IMR-90 (cell line): ENCODE measurements at regions not wholly inside any gene's neighbourhood (a gene's known extent, or its start where the extent isn't known, plus 50 kb on each side); places are given as distances from the start of the nearest gene placed in this dataset.

Experiments used
- ATAC-seq: fragments of 200-7000 bp; cut with Tn5 transposase; 2 replicates; pipeline ENCODE4 v1.9.1; 2020; ENCODE audit warnings: low read depth, mild to moderate bottlenecking, moderate library complexity
- BruUV-seq: library from RNA; stranded (reverse); fragments of 400-500 nt; replicated peaks from 2 replicates; lab custom pipeline; 2021; lab: Mats Ljungman, UMichigan
- CTCF ChIA-PET: fragments of 300-600 bp; formaldehyde crosslinking; extraction: SDS; loops from one replicate; lab custom pipeline; 2021; ENCODE audit warnings: antibody characterized with exemption; lab: Yijun Ruan, JAX
- POLR2A ChIA-PET: fragments of 300-600 bp; sonication (Branson Sonifier 250); formaldehyde crosslinking; loops from one replicate; lab custom pipeline; 2022; ENCODE audit warnings: antibody characterized with exemption; ENCODE audit not compliant: unreplicated experiment; lab: Charles Lee
- DNase-seq: peaks from one replicate; pipeline ENCODE4 v3.0.0; 2013
- H2AFZ ChIP-seq: replicated peaks from 2 replicates; pipeline ENCODE3; 2013; ENCODE audit warnings: low read length, mild to moderate bottlenecking; ENCODE audit not compliant: poor library complexity
- H2AK5ac ChIP-seq: 2 replicates; pipeline ENCODE4 v1.6.1; 2013; ENCODE audit warnings: low read depth, low read length, inconsistent platforms
- H2AK9ac ChIP-seq: replicated peaks from 2 replicates; pipeline ENCODE3; 2013; ENCODE audit warnings: mild to moderate bottlenecking, low read depth, low read length, moderate library complexity; ENCODE audit not compliant: poor library complexity
- H2BK120ac ChIP-seq: 2 replicates; pipeline ENCODE4 v1.6.1; 2013; ENCODE audit warnings: low read depth, low read length, inconsistent platforms
- H2BK15ac ChIP-seq: 3 replicates; pipeline ENCODE4 v1.6.1; 2013; ENCODE audit warnings: low read depth, low read length, inconsistent platforms
- H2BK20ac ChIP-seq: 2 replicates; pipeline ENCODE4 v1.6.1; 2013; ENCODE audit warnings: low read depth, mild to moderate bottlenecking, inconsistent platforms, low read length, moderate library complexity
- H2BK5ac ChIP-seq: 2 replicates; pipeline ENCODE4 v1.6.1; 2013; ENCODE audit warnings: mild to moderate bottlenecking, low read depth, low read length, inconsistent platforms; ENCODE audit not compliant: poor library complexity, severe bottlenecking
- H3K14ac ChIP-seq: replicated peaks from 2 replicates; pipeline ENCODE4 v1.6.1; 2013; ENCODE audit warnings: low read depth, low read length, inconsistent platforms
- H3K18ac ChIP-seq: 2 replicates; pipeline ENCODE4 v1.6.1; 2013; ENCODE audit warnings: low read depth, low read length, control low read depth
- H3K23ac ChIP-seq: 2 replicates; pipeline ENCODE4 v1.6.1; 2013; ENCODE audit warnings: low read depth, low read length, inconsistent platforms
- H3K27ac ChIP-seq: 2 replicates; pipeline ENCODE4 v1.5.1; 2013; ENCODE audit warnings: mild to moderate bottlenecking, control low read depth, low read length; ENCODE audit not compliant: insufficient read depth
- H3K27me3 ChIP-seq: 2 replicates; pipeline ENCODE4 v1.6.1; 2013; ENCODE audit warnings: low read length; ENCODE audit not compliant: control insufficient read depth, insufficient read depth
- H3K36me3 ChIP-seq: 2 replicates; pipeline ENCODE4 v1.6.1; 2013; ENCODE audit warnings: low read length, mixed read lengths; ENCODE audit not compliant: control insufficient read depth, insufficient read depth
- H3K4ac ChIP-seq: 2 replicates; pipeline ENCODE4 v1.6.1; 2013; ENCODE audit warnings: low read depth, low read length, inconsistent platforms
- H3K4me1 ChIP-seq: 2 replicates; pipeline ENCODE4 v1.6.1; 2013; ENCODE audit warnings: low read length, mixed read lengths; ENCODE audit not compliant: control insufficient read depth, insufficient read depth
- H3K4me2 ChIP-seq: 2 replicates; pipeline ENCODE4 v1.6.1; 2013; ENCODE audit warnings: low read depth, mild to moderate bottlenecking, control low read depth, low read length, moderate library complexity
- H3K4me3 ChIP-seq: 2 replicates; pipeline ENCODE4 v1.5.1; 2013; ENCODE audit warnings: low read depth, mild to moderate bottlenecking, control low read depth, low read length, moderate library complexity; ENCODE audit not compliant: insufficient read depth
- H3K56ac ChIP-seq: 2 replicates; pipeline ENCODE4 v1.6.1; 2013; ENCODE audit warnings: low read length, inconsistent platforms; ENCODE audit not compliant: insufficient read depth; ENCODE audit errors: extremely low read depth
- H3K79me1 ChIP-seq, 2 experiments: 2 replicates each; pipeline ENCODE4 v1.6.1; 2013; ENCODE audit warnings: low read length in 2 of 2, inconsistent platforms in 1 of 2, low read depth in 1 of 2
- H3K9ac ChIP-seq: 2 replicates; pipeline ENCODE4 v1.6.1; 2013; ENCODE audit warnings: low read depth, low read length, control low read depth
- H3K9me1 ChIP-seq: 2 replicates; pipeline ENCODE4 v1.6.1; 2013; ENCODE audit warnings: low read length, inconsistent platforms; ENCODE audit not compliant: insufficient read depth
- H3K9me3 ChIP-seq: 2 replicates; pipeline ENCODE4 v1.6.1; 2013; ENCODE audit warnings: low read length; ENCODE audit not compliant: control insufficient read depth, insufficient read depth
- H4K20me1 ChIP-seq: 2 replicates; pipeline ENCODE4 v1.6.1; 2013; ENCODE audit warnings: low read length, inconsistent platforms; ENCODE audit not compliant: insufficient read depth
- H4K5ac ChIP-seq: 2 replicates; pipeline ENCODE4 v1.6.1; 2013; ENCODE audit warnings: mild to moderate bottlenecking, low read depth, low read length, control low read depth
- H4K8ac ChIP-seq, 2 experiments: 2 replicates each; pipeline ENCODE4 v1.6.1; 2013; ENCODE audit warnings: low read depth in 2 of 2, low read length in 2 of 2, control low read depth in 1 of 2, inconsistent platforms in 1 of 2
- H4K91ac ChIP-seq: 2 replicates; pipeline ENCODE4 v1.6.1; 2013; ENCODE audit warnings: low read depth, low read length, inconsistent platforms; ENCODE audit not compliant: insufficient read depth
- BHLHE40 ChIP-seq: fragments of 150-350 bp; IDR thresholded peaks from 2 replicates; pipeline ENCODE4 v1.6.1; 2016; ENCODE audit warnings: mild to moderate bottlenecking, low read depth, low read length
- CEBPB ChIP-seq: IDR thresholded peaks from 2 replicates; pipeline ENCODE4 v1.6.1; 2012; ENCODE audit warnings: low read depth, low read length, improper control_type of control experiment
- CHD1 ChIP-seq: IDR thresholded peaks from 2 replicates; pipeline ENCODE4 v1.6.1; 2012; ENCODE audit warnings: low read depth, low read length, improper control_type of control experiment
- CTCF ChIP-seq: conservative IDR thresholded peaks from 2 replicates; pipeline ENCODE4 v1.5.1; 2012; ENCODE audit warnings: mild to moderate bottlenecking, low read depth, low read length, improper control_type of control experiment
- ELK1 ChIP-seq: fragments of 150-350 bp; IDR thresholded peaks from 2 replicates; pipeline ENCODE4 v1.6.1; 2016; ENCODE audit warnings: low read depth, mild to moderate bottlenecking, low read length, moderate library complexity, borderline replicate concordance
- MXI1 ChIP-seq: IDR thresholded peaks from 2 replicates; pipeline ENCODE4 v1.6.1; 2012; ENCODE audit warnings: low read depth, mild to moderate bottlenecking, low read length, moderate library complexity, borderline replicate concordance
- NFE2L2 ChIP-seq: fragments of 150-350 bp; IDR thresholded peaks from 2 replicates; pipeline ENCODE4 v1.6.1; 2016; ENCODE audit warnings: low read depth, mild to moderate bottlenecking, low read length
- POLR2A ChIP-seq: IDR thresholded peaks from 2 replicates; pipeline ENCODE4 v1.6.1; 2012; ENCODE audit warnings: mild to moderate bottlenecking, low read depth, low read length
- RAD21 ChIP-seq: IDR thresholded peaks from 2 replicates; pipeline ENCODE4 v1.6.1; 2012; ENCODE audit warnings: low read length, improper control_type of control experiment
- RFX5 ChIP-seq: IDR thresholded peaks from 2 replicates; pipeline ENCODE4 v1.8.0; 2012; ENCODE audit warnings: low read depth, mild to moderate bottlenecking, low read length, moderate library complexity
- WGBS, 2 experiments: methylation state at CpG; one replicate each; pipeline versions ENCODE4 v1.1.5 to v1.1.7; 2013; ENCODE audit warnings: missing lambda C conversion rate in 2 of 2; ENCODE audit not compliant: insufficient read length in 1 of 2; ENCODE audit errors: extremely low coverage in 2 of 2; 5-methylcytosine and 5-hydroxymethylcytosine counted together
- dilution Hi-C: fragments of 300-500 bp; cut with HindIII; formaldehyde crosslinking; loops from one replicate; pipeline ENCODE4 v1.14.3; 2018; ENCODE audit warnings: low sequenced_read_pairs; ENCODE audit not compliant: unreplicated experiment
- in situ Hi-C: fragments of 300-500 bp; cut with MboI; formaldehyde crosslinking; loops from 3 replicates; pipeline ENCODE4 v1.14.3; 2019; ENCODE audit warnings: low sequenced_read_pairs, inconsistent platforms, mixed read lengths
- intact Hi-C: fragments of 100-400 bp; cut with micrococcal nuclease; formaldehyde crosslinking; loops from 2 replicates; pipeline ENCODE4 v1.10.0; 2022

GRCh38 chr5:39691136-39691535, 266.4 kb upstream of the DAB2 start:
- ChIA-PET CTCF (interaction anchor here (1.8 kb wide), 1 partner anchor 22 kb away, joined by 6 read pairs; no protein-coding TSS in a partner anchor), POLR2A (no interaction called here)
- ATAC-seq, result no peak
- Histone ChIP-seq H3K14ac (no peak overlapping the region), H4K91ac (no peak overlapping the region), H3K9me1 (no peaks in the 10 kb centered on the region), H4K8ac (no peak overlapping the region), H3K56ac (no peak overlapping the region), H3K4me3 (no peak overlapping the region), H2AFZ (no peak overlapping the region), H2BK120ac (no peak overlapping the region), H3K9me3 (no peaks in the 10 kb centered on the region), H3K4ac (no peak overlapping the region), H3K18ac (no peak overlapping the region), H3K27ac (no peak overlapping the region), H3K4me1 (no peaks in the 10 kb centered on the region), H2BK15ac (no peak overlapping the region), H4K5ac (no peak overlapping the region), H3K23ac (no peak overlapping the region), H3K79me1 (no peaks in the 10 kb centered on the region), H2AK5ac (no peak overlapping the region), H3K27me3 (peaks cover 4% of the 10 kb centered on the region; the same call in 1 of the 2 replicates), H3K4me2 (no peak overlapping the region), H2BK5ac (no peak overlapping the region), H4K20me1 (no peaks in the 10 kb centered on the region), H2BK20ac (no peak overlapping the region), H2AK9ac (no peak overlapping the region), H3K9ac (no peak overlapping the region), H3K36me3 (no peaks in the 10 kb centered on the region)
- intact Hi-C loops, result no loop called here
- no CpG with 5 or more reads among the region's 1 CpG for WGBS, 2 experiments
- in situ Hi-C loops, result loop anchor here (10.0 kb wide), 1 partner anchor 106 kb away; no protein-coding TSS in a partner anchor
- TF ChIP-seq ELK1 (no peak), CEBPB (no peak), RAD21 (no peak), CTCF (no peak), POLR2A (no peak), MXI1 (no peak), BHLHE40 (no peak), CHD1 (no peak), NFE2L2 (no peak), RFX5 (no peak)
- no peak for DNase-seq
- dilution Hi-C loops, result no loop called here
- BruUV-seq, result no TSS peak
